HG02970 (cell line): ENCODE measurements at regions not wholly inside any gene's neighbourhood (a gene's known extent, or its start where the extent isn't known, plus 50 kb on each side); places are given as distances from the start of the nearest gene placed in this dataset.

Experiments used
- ATAC-seq: cut with Tn5 transposase; IDR thresholded peaks from one replicate; pipeline ENCODE4 v1.9.1; 2021; ENCODE audit warnings: mild to moderate bottlenecking, moderate library complexity, moderate number of reproducible peaks; ENCODE audit not compliant: unreplicated experiment, low FRiP score

GRCh38 chr9:88751781-88752180 is 216.8 kb downstream of the NXNL2 start:
- no peak for ATAC-seq

- ATAC-seq, result no peak
These were observed 218.9 kb downstream of the NXNL2 start for GRCh38 chr9:88753691-88754367.

- no peak for ATAC-seq
These were observed 219.5 kb downstream of the NXNL2 start for GRCh38 chr9:88754452-88754851.

GRCh38 chr9:88754886-88755285 is 219.9 kb downstream of the NXNL2 start:
- ATAC-seq, result no peak

GRCh38 chr9:88757406-88758010 is 222.5 kb downstream of the NXNL2 start:
- ATAC-seq, result no peak

- no peak for ATAC-seq
These were observed 224.4 kb downstream of the NXNL2 start for GRCh38 chr9:88759364-88759763.

GRCh38 chr9:88766778-88767503 is 224.3 kb upstream of the S1PR3 start:
- ATAC-seq, result no peak

GRCh38 chr9:88767504-88767790 is 223.8 kb upstream of the S1PR3 start:
- no peak for ATAC-seq

GRCh38 chr9:88772575-88772974 is 218.7 kb upstream of the S1PR3 start:
- ATAC-seq, result no peak

- no peak for ATAC-seq
These were observed 218.1 kb upstream of the S1PR3 start for GRCh38 chr9:88773126-88773525.

- no peak for ATAC-seq
These were observed 217.5 kb upstream of the S1PR3 start for GRCh38 chr9:88773627-88774244.

GRCh38 chr9:88775037-88775471 is 216.2 kb upstream of the S1PR3 start:
- no peak for ATAC-seq

GRCh38 chr9:88775559-88775958 is 215.7 kb upstream of the S1PR3 start:
- ATAC-seq, result no peak

- no peak for ATAC-seq
These were observed 215.3 kb upstream of the S1PR3 start for GRCh38 chr9:88775966-88776365.

GRCh38 chr9:88776717-88777497 is 214.4 kb upstream of the S1PR3 start:
- no peak for ATAC-seq

- no peak for ATAC-seq
These were observed 213.6 kb upstream of the S1PR3 start for GRCh38 chr9:88777498-88778312.

- no peak for ATAC-seq
These were observed 209.5 kb upstream of the S1PR3 start for GRCh38 chr9:88781628-88782391.

- ATAC-seq, result no peak
These were observed 208.1 kb upstream of the S1PR3 start for GRCh38 chr9:88782931-88783710.
